ENCODE measurements at regions not wholly inside any gene's neighbourhood (a gene's known extent, or its start where the extent isn't known, plus 50 kb on each side); places are given as distances from the start of the nearest gene placed in this dataset.
"Not testable (repeated sequence)": the region's sequence is repeated elsewhere in the genome, so short reads cannot be mapped to it uniquely, and the experiment has no call there.

GRCh38 chr17:83019376-83019775 lies 60.0 kb upstream of the METRNL start:
- no peak overlapping the region for H3K4me3 ChIP-seq (ENCODE audit: low read length)
- DNase-seq (ENCODE audit: low read depth), result no peak
- TF ChIP-seq CTCF (IDR thresholded peaks at IDR 0.05; ENCODE audit: insufficient read depth, low read depth, low read length, missing control alignments), result no peak

GRCh38 chr17:83024218-83024971 lies 55.0 kb upstream of the METRNL start:
- H3K4me3 ChIP-seq (ENCODE audit: low read length), result no peak overlapping the region
- no peak for TF ChIP-seq CTCF (IDR thresholded peaks at IDR 0.05; ENCODE audit: insufficient read depth, low read depth, low read length, missing control alignments)
- no peak for DNase-seq (ENCODE audit: low read depth)

DNA sequence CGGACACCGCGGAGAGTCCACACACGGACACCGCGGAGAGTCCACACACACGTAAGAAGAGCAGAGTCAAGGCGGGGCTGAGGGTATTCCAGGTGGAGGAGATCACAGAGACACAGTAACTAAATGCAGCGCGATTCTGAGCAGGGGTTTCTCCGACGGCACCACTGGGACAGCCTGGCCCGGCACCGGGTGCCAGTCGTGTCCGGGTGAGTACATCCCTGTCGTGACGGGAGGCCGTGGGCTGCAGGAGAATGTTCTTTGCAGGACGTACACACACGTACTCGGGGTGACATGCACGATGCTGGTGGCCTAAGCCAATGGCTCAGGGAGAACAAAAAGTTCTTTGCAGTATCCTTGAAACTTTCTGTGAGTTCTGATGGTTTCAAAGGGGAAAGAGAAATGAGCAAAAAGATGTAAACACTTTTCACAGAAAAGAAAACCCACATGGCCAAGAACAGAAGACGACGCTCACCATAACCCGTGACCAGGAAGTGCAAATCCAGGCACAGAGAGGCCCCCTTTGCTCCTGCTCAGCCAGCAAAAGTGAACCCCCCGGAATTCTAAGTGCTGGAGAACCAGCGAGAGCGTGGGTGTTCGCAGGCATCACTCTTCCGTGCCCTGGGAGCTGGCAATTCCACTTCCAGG lies 53.7 kb upstream of the METRNL start:
- TF ChIP-seq CTCF (IDR thresholded peaks at IDR 0.05; ENCODE audit: insufficient read depth, low read depth, low read length, missing control alignments), result no peak
- DNase-seq (ENCODE audit: low read depth), result no peak
- no peak overlapping the region for H3K4me3 ChIP-seq (ENCODE audit: low read length)

DNA sequence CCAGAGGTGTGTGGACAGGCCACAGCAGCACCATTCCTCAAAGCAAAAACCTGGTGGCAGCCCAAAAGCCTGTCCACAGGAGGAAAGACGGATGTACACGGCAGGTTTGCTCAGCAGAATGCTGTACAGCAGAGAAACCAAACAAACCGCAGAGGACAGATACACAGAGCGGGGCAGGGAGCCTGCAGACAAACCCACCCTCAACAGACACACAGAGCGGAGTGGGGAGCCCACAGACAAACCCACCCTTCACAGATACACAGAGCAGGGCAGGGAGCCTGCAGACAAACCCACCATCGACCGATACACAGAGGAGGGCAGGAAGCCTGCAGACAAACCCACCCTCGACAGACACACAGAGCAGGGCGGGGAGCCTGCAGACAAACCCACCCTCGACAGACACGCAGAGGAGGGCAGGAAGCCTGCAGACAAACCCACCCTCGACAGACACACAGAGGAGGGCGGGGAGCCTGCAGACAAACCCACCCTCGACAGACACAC lies 53.0 kb upstream of the METRNL start:
- no peak for TF ChIP-seq CTCF (IDR thresholded peaks at IDR 0.05; ENCODE audit: insufficient read depth, low read depth, low read length, missing control alignments)
- H3K4me3 ChIP-seq (ENCODE audit: low read length), result no peak overlapping the region
- no peak for DNase-seq (ENCODE audit: low read depth)

GRCh38 chr17:83026921-83027320 lies 52.5 kb upstream of the METRNL start:
- not testable (repeated sequence) for DNase-seq (ENCODE audit: low read depth); H3K4me3 ChIP-seq (ENCODE audit: low read length)

- no peak for DNase-seq (ENCODE audit: low read depth)
- no peak overlapping the region for H3K4me3 ChIP-seq (ENCODE audit: low read length)
- TF ChIP-seq CTCF (IDR thresholded peaks at IDR 0.05; ENCODE audit: insufficient read depth, low read depth, low read length, missing control alignments), result no peak
Observed at GRCh38 chr17:83028851-83029250, 50.6 kb upstream of the METRNL start.

GRCh38 chr17:83029571-83029970 lies 49.8 kb upstream of the METRNL start:
- H3K4me3 ChIP-seq (ENCODE audit: low read length), result no peak overlapping the region
- TF ChIP-seq CTCF (IDR thresholded peaks at IDR 0.05; ENCODE audit: insufficient read depth, low read depth, low read length, missing control alignments), result no peak
- DNase-seq (ENCODE audit: low read depth), result no peak

Data from epithelial cell of esophagus (primary cell).